Fibroblast of mammary gland (primary cell): ENCODE measurements at regions not wholly inside any gene's neighbourhood (a gene's known extent, or its start where the extent isn't known, plus 50 kb on each side); places are given as distances from the start of the nearest gene placed in this dataset.
A peak's percentile ranks its signal among the peaks of the same experiment; 100 is the strongest.

Experiments used
- DNase-seq: peaks from one replicate; pipeline ENCODE4 v3.0.0-alpha.2; 2010; ENCODE audit warnings: low read depth
- H3K4me3 ChIP-seq: 2 replicates; pipeline ENCODE4 v1.5.1; 2011; ENCODE audit warnings: low read depth, mild to moderate bottlenecking, low read length, moderate library complexity; ENCODE audit not compliant: control insufficient read depth
- CTCF ChIP-seq: conservative IDR thresholded peaks from 2 replicates; pipeline ENCODE4 v1.5.1; 2011; ENCODE audit warnings: low read depth, low read length, inconsistent platforms; ENCODE audit not compliant: control insufficient read depth, insufficient read depth

GRCh38 chr20:48180618-48181017, 395.3 kb upstream of the SULF2 start:
- no peak overlapping the region for H3K4me3 ChIP-seq
- TF ChIP-seq CTCF = no peak

GRCh38 chr20:48180024-48180423, 394.7 kb upstream of the SULF2 start:
- DNase-seq = peak; percentile 22
- no peak for TF ChIP-seq CTCF
- no peak overlapping the region for H3K4me3 ChIP-seq

More at GRCh38 chr20:48180618-48181017, 395.3 kb upstream of the SULF2 start:
- no peak for DNase-seq

GRCh38 chr20:48178633-48179032, 393.4 kb upstream of the SULF2 start:
- DNase-seq = no peak
- no peak overlapping the region for H3K4me3 ChIP-seq

GRCh38 chr20:48177058-48177457, 391.8 kb upstream of the SULF2 start:
- TF ChIP-seq CTCF = no peak
- DNase-seq = no peak
- no peak overlapping the region for H3K4me3 ChIP-seq

More at GRCh38 chr20:48178633-48179032, 393.4 kb upstream of the SULF2 start:
- TF ChIP-seq CTCF = no peak

GRCh38 chr20:48176139-48176538, 390.9 kb upstream of the SULF2 start:
- no peak overlapping the region for H3K4me3 ChIP-seq
- DNase-seq = no peak
- no peak for TF ChIP-seq CTCF

- H3K4me3 ChIP-seq = no peak overlapping the region
- no peak for TF ChIP-seq CTCF
- DNase-seq = no peak
Observed at GRCh38 chr20:48175261-48175660, 390.0 kb upstream of the SULF2 start.

- TF ChIP-seq CTCF = no peak
- no peak for DNase-seq
- no peak overlapping the region for H3K4me3 ChIP-seq
Observed at GRCh38 chr20:48172357-48172702, 387.0 kb upstream of the SULF2 start.
